ENCODE measurements at regions not wholly inside any gene's neighbourhood (a gene's known extent, or its start where the extent isn't known, plus 50 kb on each side); places are given as distances from the start of the nearest gene placed in this dataset.

GRCh38 chr4:156656896-156657295, 314.7 kb downstream of the PDGFC start:
- BruUV-seq (replicated peaks) = no TSS peak
- H3K27ac ChIP-seq (ENCODE audit: low read depth, low read length, poor library complexity, severe bottlenecking) = no peak overlapping the region
- H3K4me3 ChIP-seq (ENCODE audit: low read depth, low read length, poor library complexity, severe bottlenecking) = no peak overlapping the region
- no peaks in the 10 kb centered on the region for H3K9me3 ChIP-seq (ENCODE audit: low read length)
- no peaks in the 10 kb centered on the region; the same call in 1 of the 2 replicates for H3K9me2 ChIP-seq (ENCODE audit: insufficient read depth, low read length)
- CTCF ChIA-PET (ENCODE audit: unreplicated experiment) = no interaction called here
- H4K20me1 ChIP-seq (ENCODE audit: insufficient read depth, low read length) = no peaks in the 10 kb centered on the region
- no peak for DNase-seq (ENCODE audit: low spot score)
- TF ChIP-seq EZH2phosphoT487 (IDR thresholded peaks at IDR 0.05; ENCODE audit: borderline replicate concordance, low read depth, low read length) (no peak), CTCF (conservative IDR thresholded peaks at IDR 0.05; ENCODE audit: low read length) (no peak)
- intact Hi-C loops (cut with micrococcal nuclease; ENCODE audit: unreplicated experiment) = no loop called here
- H3K4me1 ChIP-seq (ENCODE audit: insufficient read depth, low read length, poor library complexity, severe bottlenecking) = no peaks in the 10 kb centered on the region
- no peaks in the 10 kb centered on the region for H3K79me2 ChIP-seq (ENCODE audit: insufficient read depth, low read depth, low read length)
- H2AFZ ChIP-seq (ENCODE audit: low read length) = no peak overlapping the region
- no peaks in the 10 kb centered on the region for H3K36me3 ChIP-seq (ENCODE audit: insufficient read depth, low read length)
- POLR2A ChIA-PET = interaction anchor here (1.0 kb wide), 1 partner anchor 10 kb away, joined by 3 read pairs; no protein-coding TSS in a partner anchor
- no peak overlapping the region for H3K4me2 ChIP-seq (ENCODE audit: low read length)

GRCh38 chr4:156654410-156654809, 317.2 kb downstream of the PDGFC start:
- H3K79me2 ChIP-seq (ENCODE audit: insufficient read depth, low read depth, low read length) = no peaks in the 10 kb centered on the region
- H3K4me3 ChIP-seq (ENCODE audit: low read depth, low read length, poor library complexity, severe bottlenecking) = no peak overlapping the region
- DNase-seq (ENCODE audit: low spot score) = no peak
- no peaks in the 10 kb centered on the region for H3K9me2 ChIP-seq (ENCODE audit: insufficient read depth, low read length)
- CTCF ChIA-PET (ENCODE audit: unreplicated experiment) = no interaction called here
- POLR2A ChIA-PET = no interaction called here
- TF ChIP-seq CTCF (conservative IDR thresholded peaks at IDR 0.05; ENCODE audit: low read length) (no peak), EZH2phosphoT487 (IDR thresholded peaks at IDR 0.05; ENCODE audit: borderline replicate concordance, low read depth, low read length) (no peak)
- no peaks in the 10 kb centered on the region for H3K4me1 ChIP-seq (ENCODE audit: insufficient read depth, low read length, poor library complexity, severe bottlenecking)
- H3K36me3 ChIP-seq (ENCODE audit: insufficient read depth, low read length) = no peaks in the 10 kb centered on the region
- H4K20me1 ChIP-seq (ENCODE audit: insufficient read depth, low read length) = no peaks in the 10 kb centered on the region
- no TSS peak for BruUV-seq (replicated peaks)
- no peak overlapping the region for H3K27ac ChIP-seq (ENCODE audit: low read depth, low read length, poor library complexity, severe bottlenecking)
- intact Hi-C loops (cut with micrococcal nuclease; ENCODE audit: unreplicated experiment) = no loop called here
- no peak overlapping the region for H3K4me2 ChIP-seq (ENCODE audit: low read length)
- no peak overlapping the region for H2AFZ ChIP-seq (ENCODE audit: low read length)
- no peaks in the 10 kb centered on the region for H3K9me3 ChIP-seq (ENCODE audit: low read length)

- Histone ChIP-seq H3K36me3 (ENCODE audit: insufficient read depth, low read length) (no peaks in the 10 kb centered on the region), H3K9me3 (ENCODE audit: low read length) (no peaks in the 10 kb centered on the region), H4K20me1 (ENCODE audit: insufficient read depth, low read length) (no peaks in the 10 kb centered on the region), H2AFZ (ENCODE audit: low read length) (no peak overlapping the region), H3K4me1 (ENCODE audit: insufficient read depth, low read length, poor library complexity, severe bottlenecking) (no peaks in the 10 kb centered on the region), H3K4me3 (ENCODE audit: low read depth, low read length, poor library complexity, severe bottlenecking) (no peak overlapping the region), H3K27ac (ENCODE audit: low read depth, low read length, poor library complexity, severe bottlenecking) (no peak overlapping the region), H3K79me2 (ENCODE audit: insufficient read depth, low read depth, low read length) (no peaks in the 10 kb centered on the region), H3K4me2 (ENCODE audit: low read length) (no peak overlapping the region), H3K9me2 (ENCODE audit: insufficient read depth, low read length) (no peaks in the 10 kb centered on the region)
- no peak for DNase-seq (ENCODE audit: low spot score)
- no TSS peak for BruUV-seq (replicated peaks)
- intact Hi-C loops (cut with micrococcal nuclease; ENCODE audit: unreplicated experiment) = no loop called here
- TF ChIP-seq CTCF (conservative IDR thresholded peaks at IDR 0.05; ENCODE audit: low read length) (no peak), EZH2phosphoT487 (IDR thresholded peaks at IDR 0.05; ENCODE audit: borderline replicate concordance, low read depth, low read length) (no peak)
- ChIA-PET CTCF (ENCODE audit: unreplicated experiment) (no interaction called here), POLR2A (no interaction called here)
Observed at GRCh38 chr4:156643826-156644225, 327.8 kb downstream of the PDGFC start.

Measured in OCI-LY7 (cell line).